Medulla oblongata (tissue), 1 donor: ENCODE measurements at regions not wholly inside any gene's neighbourhood (a gene's known extent, or its start where the extent isn't known, plus 50 kb on each side); places are given as distances from the start of the nearest gene placed in this dataset.

Source experiments
- DNase-seq: peaks from one replicate; pipeline ENCODE4 v3.0.0-alpha.2; 2015; ENCODE audit errors: extremely low spot score

DNA sequence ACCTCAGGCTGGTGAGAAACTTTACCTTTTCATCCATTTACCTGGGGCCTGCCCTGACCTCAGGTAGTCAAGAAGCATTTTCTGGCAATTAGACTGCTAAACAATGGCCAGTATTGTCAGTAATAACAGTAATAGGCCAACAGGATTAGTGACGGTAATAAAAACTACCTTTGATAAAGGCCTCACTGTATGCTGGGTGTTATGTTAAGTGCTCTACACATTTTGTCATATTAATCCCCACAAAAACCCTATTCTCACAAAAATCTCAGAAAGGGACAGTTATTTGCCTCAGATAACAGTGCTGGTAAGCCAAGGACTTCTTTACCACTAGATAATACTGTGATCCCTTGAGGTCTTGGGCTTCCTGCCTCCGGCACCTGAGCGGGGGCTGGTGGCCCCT, 191.4 kb downstream of the FOXD2 start:
- no peak for DNase-seq

DNA sequence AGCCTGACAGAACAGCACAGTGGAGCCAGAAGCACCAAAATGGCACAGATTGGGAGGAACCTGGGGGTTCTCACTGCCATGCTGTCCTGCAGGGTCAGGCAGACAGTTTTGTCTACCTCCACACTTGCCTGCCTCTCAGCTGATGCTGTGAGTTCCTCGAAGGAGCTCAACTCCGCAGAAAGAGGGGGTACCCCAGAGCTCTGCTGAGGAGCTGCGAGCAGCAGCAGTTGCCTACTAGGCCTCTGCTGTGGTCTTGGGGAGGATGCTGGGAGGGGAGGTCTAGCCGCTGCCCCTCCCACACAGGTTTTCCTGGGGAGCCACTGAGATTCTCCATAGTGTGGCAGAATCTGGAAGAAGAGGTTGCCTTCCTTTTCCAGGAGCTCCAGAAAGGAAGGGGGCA, 192.5 kb downstream of the FOXD2 start:
- no peak for DNase-seq

- no peak for DNase-seq
Measured at GRCh38 chr1:47631411-47631995, 193.7 kb downstream of the FOXD2 start.

GRCh38 chr1:47635111-47635510, 197.3 kb downstream of the FOXD2 start:
- DNase-seq, result no peak

GRCh38 chr1:47635597-47635996, 197.8 kb downstream of the FOXD2 start:
- no peak for DNase-seq

- no peak for DNase-seq
Measured at GRCh38 chr1:47637111-47637685, 199.4 kb downstream of the FOXD2 start.

- no peak for DNase-seq
Measured at GRCh38 chr1:47638240-47638639, 200.4 kb downstream of the FOXD2 start.

DNA sequence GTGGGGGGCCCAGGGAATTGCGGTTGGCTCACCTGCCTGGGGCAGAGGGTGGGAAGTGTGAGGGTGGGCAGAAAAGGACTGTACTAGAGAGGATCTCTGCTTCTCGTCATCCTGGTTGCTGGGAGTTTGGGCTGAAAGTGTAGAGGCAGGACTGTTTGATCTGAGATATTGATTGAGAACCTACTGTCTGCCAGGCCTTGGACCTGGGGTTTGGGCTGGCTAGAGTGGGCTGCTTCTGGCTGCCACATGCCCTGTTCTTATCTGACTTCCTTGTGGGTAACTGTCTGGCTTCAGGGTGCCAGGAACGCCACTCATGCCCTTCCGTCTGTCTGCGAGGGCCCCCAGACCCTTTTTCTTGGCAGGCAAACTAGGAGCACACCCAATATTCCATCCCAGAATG, 200.9 kb downstream of the FOXD2 start:
- no peak for DNase-seq

DNA sequence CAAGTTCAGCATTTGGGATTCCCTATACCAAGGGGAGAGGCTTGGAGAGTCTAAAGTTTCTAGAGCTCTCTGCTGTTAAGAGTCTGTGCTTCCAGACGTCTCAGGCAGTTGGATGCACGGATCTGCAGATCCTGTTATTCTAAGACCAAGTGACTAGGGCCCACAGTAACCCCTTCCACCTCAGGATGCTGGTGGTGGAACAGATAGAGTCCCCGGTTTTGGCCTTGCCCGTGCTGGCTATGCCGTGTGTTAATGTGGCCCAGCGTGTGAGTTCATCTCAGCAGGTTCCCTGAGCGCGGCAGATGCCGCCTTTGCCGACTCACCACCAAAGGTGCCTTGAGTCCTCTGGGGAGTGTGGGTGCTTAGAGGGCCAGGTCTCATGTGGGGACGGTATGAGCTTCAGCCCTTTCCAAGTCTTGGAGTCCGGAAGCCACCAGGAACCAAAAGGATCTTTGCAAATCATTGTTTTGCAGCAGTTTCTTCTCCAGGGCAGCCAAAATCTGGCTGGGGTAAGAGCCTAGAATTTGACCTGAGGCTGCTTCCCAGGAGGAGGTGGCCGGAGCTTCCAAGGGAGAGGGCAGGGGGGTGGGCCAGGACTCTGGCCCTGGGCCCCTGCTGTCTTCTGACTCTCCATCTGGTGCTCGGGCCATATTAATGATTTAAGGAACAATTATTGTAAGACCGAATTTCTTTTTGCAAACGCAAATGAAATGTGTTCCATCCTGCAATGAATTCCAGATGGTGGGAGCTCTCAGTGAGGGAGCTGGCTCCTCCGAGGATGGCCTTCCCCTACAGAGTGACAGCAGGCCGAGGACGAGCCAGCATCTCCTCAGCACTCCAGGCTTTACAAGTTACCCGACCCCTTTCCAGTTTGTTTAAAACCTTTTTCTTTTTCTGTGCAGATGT, 205.7 kb downstream of the FOXD2 start:
- no peak for DNase-seq

DNA sequence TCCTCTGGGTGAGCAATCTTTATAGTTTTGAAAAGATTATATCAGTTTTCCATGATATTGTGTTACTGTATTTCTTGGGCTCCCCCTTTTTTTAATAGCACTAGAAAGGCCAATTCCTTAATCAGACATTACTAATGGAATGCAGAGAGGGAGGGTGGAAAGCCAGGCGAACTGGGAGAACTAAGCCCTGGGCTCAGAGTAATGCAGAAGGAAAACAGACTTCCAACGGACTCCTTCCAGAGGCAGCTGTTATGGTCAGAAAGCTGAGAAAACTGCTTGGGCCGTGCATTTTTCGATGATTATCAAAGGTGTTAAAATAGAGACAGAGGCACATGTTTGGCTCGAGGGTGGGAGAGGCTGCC, 206.3 kb downstream of the FOXD2 start:
- no peak for DNase-seq

DNA sequence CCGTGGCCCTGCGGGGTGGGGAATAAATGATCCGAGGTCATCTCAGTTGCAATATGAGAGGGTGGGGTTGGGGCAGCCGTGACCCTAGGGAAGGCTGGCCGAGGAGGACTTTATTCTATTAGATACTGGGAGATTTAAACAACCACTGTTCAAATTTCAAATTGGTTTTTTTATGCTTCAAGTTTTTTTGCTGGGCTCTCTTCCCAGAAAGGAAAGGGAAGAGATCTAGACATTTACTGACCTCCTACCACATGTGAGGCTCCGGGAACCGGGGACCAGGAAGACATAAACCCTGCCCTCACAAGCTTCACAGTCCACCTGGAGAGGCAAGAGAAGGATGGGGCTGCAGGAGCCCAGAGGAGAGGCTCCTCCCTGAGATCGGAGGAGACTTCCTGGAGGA, 207.3 kb downstream of the FOXD2 start:
- DNase-seq, result no peak

DNA sequence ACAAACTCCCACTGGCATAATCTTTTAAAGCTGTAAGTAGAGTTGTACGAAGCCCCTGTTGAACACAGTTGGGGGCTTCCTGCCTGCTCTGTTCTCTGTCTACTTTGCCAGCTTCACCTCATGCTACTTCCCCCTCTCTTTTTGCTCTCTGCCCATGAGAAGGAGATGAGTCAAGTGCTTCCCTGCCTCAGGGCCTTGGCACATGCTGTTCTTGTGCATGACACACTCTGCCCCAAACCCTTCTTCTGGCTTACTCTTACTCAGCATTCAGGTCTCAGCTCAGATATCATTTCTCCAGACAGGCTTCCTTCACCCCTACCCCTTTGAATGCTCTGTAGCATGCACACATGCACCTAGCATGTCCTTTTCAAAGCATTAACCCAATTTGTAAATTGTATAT, 208.8 kb downstream of the FOXD2 start:
- DNase-seq, result no peak

- DNase-seq, result no peak
Measured at GRCh38 chr1:47647327-47647845, 209.5 kb downstream of the FOXD2 start.

GRCh38 chr1:47650205-47650604, 212.4 kb downstream of the FOXD2 start:
- DNase-seq, result no peak

DNA sequence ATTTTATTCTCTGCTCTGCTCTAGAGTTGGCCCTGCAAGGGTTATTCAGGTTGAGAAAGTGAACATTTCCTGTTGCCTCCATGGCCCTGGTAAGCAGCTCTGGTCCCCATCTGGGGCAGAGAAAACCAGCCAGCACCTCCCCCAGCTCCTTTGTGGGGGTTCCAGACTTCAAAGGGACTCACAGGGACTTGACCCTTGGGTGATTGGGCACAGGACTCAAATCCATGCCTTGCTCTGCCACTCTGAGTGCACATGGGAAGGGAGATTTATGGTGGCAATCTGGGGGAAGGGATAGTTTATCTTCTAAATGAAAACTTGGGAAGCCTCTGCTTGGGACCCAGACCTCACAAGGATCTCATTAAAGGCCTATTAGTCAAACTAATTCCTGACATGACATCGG, 212.8 kb downstream of the FOXD2 start:
- DNase-seq, result no peak

DNA sequence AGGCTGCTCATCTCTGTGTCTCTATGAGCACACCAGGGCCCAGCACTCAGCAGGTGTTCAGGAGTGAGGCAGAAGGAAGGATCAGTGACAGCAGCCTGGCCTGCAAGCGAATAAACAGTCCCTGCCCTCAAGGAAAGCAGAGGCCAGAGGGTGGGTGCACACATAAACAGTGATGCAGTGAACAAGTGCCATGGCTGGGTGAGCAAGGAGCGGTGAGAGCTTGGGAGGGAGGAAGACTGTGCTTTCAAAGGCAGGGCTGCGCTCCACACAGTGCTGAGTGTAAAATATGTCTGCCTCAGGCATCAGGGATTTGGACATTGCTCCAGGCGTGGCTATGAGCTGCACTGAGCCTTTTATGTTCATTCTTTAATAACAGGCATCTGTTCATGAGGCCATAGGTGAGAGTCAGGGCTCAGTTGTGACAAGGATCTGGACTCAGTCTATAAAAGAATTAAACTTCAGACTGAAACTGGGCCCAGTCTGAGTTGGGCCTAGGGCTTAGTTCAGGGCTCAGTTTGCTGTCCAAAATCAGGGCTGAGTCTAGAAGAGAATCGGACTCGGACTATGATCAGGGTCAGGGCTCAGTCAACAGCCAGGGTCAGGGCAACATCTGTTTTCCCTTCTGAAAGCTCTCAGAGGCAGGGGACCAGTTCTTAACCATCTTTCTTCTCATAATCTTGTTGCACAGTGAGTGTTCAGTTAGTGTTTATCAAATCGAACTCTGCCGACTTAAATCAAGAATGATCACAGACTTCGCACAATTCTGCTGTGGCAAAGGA, 213.7 kb downstream of the FOXD2 start:
- no peak for DNase-seq

GRCh38 chr1:47655521-47656300, 217.9 kb downstream of the FOXD2 start:
- no peak for DNase-seq

DNA sequence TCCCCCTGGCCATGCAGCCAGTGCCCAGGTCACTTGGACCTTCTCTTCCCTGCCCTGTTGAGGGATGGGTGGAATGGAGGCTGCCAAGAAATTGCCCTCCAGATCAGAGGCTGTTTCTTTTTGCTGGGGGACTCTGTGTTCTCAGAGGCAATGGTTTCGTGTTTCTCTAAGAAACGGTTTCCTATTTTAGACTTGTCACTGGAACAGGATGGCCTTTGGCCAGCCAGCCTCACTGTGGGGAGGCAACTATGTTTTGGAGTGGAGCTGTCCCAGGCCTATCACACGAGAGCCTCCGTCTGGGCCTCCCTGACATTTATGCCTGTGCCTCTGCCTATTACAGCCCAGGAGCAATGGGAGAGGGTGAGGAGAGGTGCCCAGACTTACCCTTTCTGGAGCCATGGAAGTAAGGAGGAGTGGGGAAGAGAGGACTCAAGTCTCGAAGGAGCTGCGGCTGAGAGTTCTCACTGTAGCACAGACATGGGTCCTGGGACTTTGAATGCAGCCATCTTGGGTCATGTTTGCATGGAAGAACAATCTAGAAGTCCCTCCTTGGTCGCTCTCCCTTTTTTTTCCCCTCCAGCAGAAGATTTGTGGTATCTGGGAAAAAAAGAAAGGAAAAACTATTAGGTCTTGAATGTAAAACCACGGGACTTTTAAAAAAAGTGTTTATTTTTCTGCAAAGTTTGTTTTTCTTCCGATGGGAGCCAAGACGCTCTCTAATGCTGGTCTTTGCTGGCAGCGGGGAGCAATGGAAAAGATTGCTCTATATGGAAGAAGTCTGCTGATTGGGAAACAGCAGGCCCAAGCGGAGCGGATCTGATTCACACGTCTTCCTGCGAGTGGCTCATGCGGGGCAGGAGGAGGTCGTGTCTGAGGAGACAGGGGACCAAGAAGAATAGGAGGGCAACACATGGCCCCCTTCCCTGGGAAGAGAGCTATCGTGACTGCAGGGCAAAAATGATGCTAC, 219.2 kb downstream of the FOXD2 start:
- DNase-seq, result peak; percentile 45

GRCh38 chr1:47658161-47658920, 220.5 kb downstream of the FOXD2 start:
- no peak for DNase-seq
